Trophoblast cell (in vitro differentiated cells and primary cell): ENCODE measurements at regions not wholly inside any gene's neighbourhood (a gene's known extent, or its start where the extent isn't known, plus 50 kb on each side); places are given as distances from the start of the nearest gene placed in this dataset.
"Not testable (repeated sequence)": the region's sequence is repeated elsewhere in the genome, so short reads cannot be mapped to it uniquely, and the experiment has no call there.

Experiments
- DNase-seq, 2 donors: peaks; one replicate each; pipeline ENCODE4 v3.0.0-alpha.2; 2016
- H2AFZ ChIP-seq: 2 replicates; pipeline ENCODE4 v1.6.1; 2013; ENCODE audit warnings: low read length, moderate library complexity, mild to moderate bottlenecking; ENCODE audit not compliant: insufficient read depth, poor library complexity
- H2AK5ac ChIP-seq: 2 replicates; pipeline ENCODE4 v1.6.1; 2013; ENCODE audit warnings: mild to moderate bottlenecking, low read length
- H2BK120ac ChIP-seq: 2 replicates; pipeline ENCODE4 v1.6.1; 2013; ENCODE audit warnings: low read length, mild to moderate bottlenecking, moderate library complexity; ENCODE audit not compliant: insufficient read depth, poor library complexity
- H2BK12ac ChIP-seq: 2 replicates; pipeline ENCODE4 v1.6.1; 2013; ENCODE audit warnings: mild to moderate bottlenecking, low read length, moderate library complexity
- H2BK5ac ChIP-seq: 2 replicates; pipeline ENCODE4 v1.6.1; 2013; ENCODE audit warnings: low read length, low read depth, moderate library complexity, mild to moderate bottlenecking; ENCODE audit not compliant: poor library complexity
- H3K14ac ChIP-seq: 2 replicates; pipeline ENCODE4 v1.6.1; 2013; ENCODE audit warnings: mild to moderate bottlenecking, low read length
- H3K18ac ChIP-seq: 2 replicates; pipeline ENCODE4 v1.6.1; 2013; ENCODE audit warnings: mild to moderate bottlenecking, low read length
- H3K23ac ChIP-seq: 2 replicates; pipeline ENCODE4 v1.6.1; 2013; ENCODE audit warnings: low read length
- H3K27ac ChIP-seq: 2 replicates; pipeline ENCODE4 v1.5.1; 2013; ENCODE audit warnings: low read depth, mild to moderate bottlenecking, inconsistent platforms, low read length, moderate library complexity
- H3K27me3 ChIP-seq: 2 replicates; pipeline ENCODE4 v1.6.1; 2013; ENCODE audit warnings: inconsistent platforms, mild to moderate bottlenecking, low read length, moderate library complexity; ENCODE audit not compliant: insufficient read depth
- H3K36me3 ChIP-seq, 2 experiments: 1 replicate in 1 of 2; 2 replicates in 1 of 2; pipeline ENCODE4 v1.6.1; 2013; ENCODE audit warnings: low read length in 2 of 2, mild to moderate bottlenecking in 2 of 2, moderate library complexity in 1 of 2; ENCODE audit not compliant: insufficient read depth in 2 of 2, control insufficient read depth in 1 of 2
- H3K4ac ChIP-seq: 2 replicates; pipeline ENCODE4 v1.6.1; 2013; ENCODE audit warnings: low read depth, mild to moderate bottlenecking, low read length, moderate library complexity
- H3K4me1 ChIP-seq, 2 experiments: 1 replicate in 1 of 2; 2 replicates in 1 of 2; pipeline ENCODE4 v1.6.1; 2013; ENCODE audit warnings: low read length in 2 of 2, mild to moderate bottlenecking in 2 of 2, moderate library complexity in 1 of 2; ENCODE audit not compliant: insufficient read depth in 2 of 2, control insufficient read depth in 1 of 2
- H3K4me2 ChIP-seq: 2 replicates; pipeline ENCODE4 v1.6.1; 2013; ENCODE audit warnings: inconsistent platforms, mild to moderate bottlenecking, low read length, moderate library complexity
- H3K4me3 ChIP-seq: 2 replicates; pipeline ENCODE4 v1.5.1; 2013; ENCODE audit warnings: mild to moderate bottlenecking, low read depth, low read length, inconsistent platforms
- H3K79me1 ChIP-seq: one replicate; pipeline ENCODE4 v1.6.1; 2013; ENCODE audit warnings: low read length
- H3K79me2 ChIP-seq: 2 replicates; pipeline ENCODE4 v1.6.1; 2013; ENCODE audit warnings: low read length, mild to moderate bottlenecking; ENCODE audit not compliant: control insufficient read depth, insufficient read depth, poor library complexity
- H3K9ac ChIP-seq: 2 replicates; pipeline ENCODE4 v1.6.1; 2013; ENCODE audit warnings: mild to moderate bottlenecking, low read length
- H3K9me3 ChIP-seq: 2 replicates; pipeline ENCODE4 v1.6.1; 2013; ENCODE audit warnings: low read depth, mild to moderate bottlenecking, control low read depth, inconsistent platforms, low read length; ENCODE audit not compliant: insufficient read depth
- H4K12ac ChIP-seq: 2 replicates; pipeline ENCODE4 v1.6.1; 2013; ENCODE audit warnings: low read depth, mild to moderate bottlenecking, low read length, moderate library complexity
- H4K8ac ChIP-seq: 2 replicates; pipeline ENCODE4 v1.6.1; 2013; ENCODE audit warnings: low read depth, mild to moderate bottlenecking, low read length, moderate library complexity
- H4K91ac ChIP-seq: one replicate; pipeline ENCODE4 v1.6.1; 2013; ENCODE audit warnings: low read depth, mild to moderate bottlenecking, low read length, moderate library complexity
- WGBS: extraction: QIAGEN DNeasy Blood & Tissue Kit; methylation state at CpG from one replicate; pipeline ENCODE4 v1.1.7; 2013; ENCODE audit warnings: missing lambda C conversion rate; ENCODE audit not compliant: insufficient read length, insufficient coverage; ENCODE audit errors: extremely low coverage; 5-methylcytosine and 5-hydroxymethylcytosine counted together

DNA sequence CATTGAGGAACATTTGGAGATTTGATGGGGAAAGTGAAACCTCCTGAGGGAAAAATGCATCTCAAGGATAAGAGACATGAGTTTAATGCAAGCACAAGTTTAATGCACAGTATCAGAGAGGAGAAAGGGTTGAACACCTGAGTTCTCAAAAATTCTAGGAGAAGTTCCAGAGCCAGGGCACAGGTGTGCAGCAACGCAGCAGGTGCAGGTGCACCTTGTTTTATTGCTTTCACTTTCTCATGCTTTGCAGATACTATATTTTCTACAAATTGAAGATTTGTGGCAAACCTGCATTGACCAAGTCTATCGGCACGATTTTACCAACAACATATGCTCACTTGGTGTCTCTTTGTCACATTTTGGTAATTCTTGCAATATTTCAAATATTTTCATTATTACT is 267.6 kb upstream of the HNRNPA3 start:
- no peak overlapping the region for H2BK120ac ChIP-seq
- H3K79me1 ChIP-seq, result no peaks in the 10 kb centered on the region
- H3K18ac ChIP-seq, result no peak overlapping the region
- no peak overlapping the region for H4K12ac ChIP-seq
- no peaks in the 10 kb centered on the region for H3K9me3 ChIP-seq
- no peak overlapping the region for H2AFZ ChIP-seq
- no peak overlapping the region for H4K91ac ChIP-seq
- no peaks in the 10 kb centered on the region for H3K79me2 ChIP-seq
- H2BK12ac ChIP-seq, result no peak overlapping the region
- H3K4ac ChIP-seq, result no peak overlapping the region
- H3K27ac ChIP-seq, result no peak overlapping the region
- no peak for DNase-seq
- H3K23ac ChIP-seq, result no peak overlapping the region
- H4K8ac ChIP-seq, result no peak overlapping the region
- no peaks in the 10 kb centered on the region for H3K36me3 ChIP-seq
- H3K4me3 ChIP-seq, result no peak overlapping the region
- H3K4me1 ChIP-seq, result no peaks in the 10 kb centered on the region
- H2AK5ac ChIP-seq, result no peak overlapping the region
- no peak overlapping the region for H2BK5ac ChIP-seq
- H3K27me3 ChIP-seq, result no peaks in the 10 kb centered on the region
- H3K9ac ChIP-seq, result no peak overlapping the region
- no peak overlapping the region for H3K14ac ChIP-seq
- WGBS, result no CpG with 5 or more reads among the region's 3 CpGs
- H3K4me2 ChIP-seq, result no peak overlapping the region

DNA sequence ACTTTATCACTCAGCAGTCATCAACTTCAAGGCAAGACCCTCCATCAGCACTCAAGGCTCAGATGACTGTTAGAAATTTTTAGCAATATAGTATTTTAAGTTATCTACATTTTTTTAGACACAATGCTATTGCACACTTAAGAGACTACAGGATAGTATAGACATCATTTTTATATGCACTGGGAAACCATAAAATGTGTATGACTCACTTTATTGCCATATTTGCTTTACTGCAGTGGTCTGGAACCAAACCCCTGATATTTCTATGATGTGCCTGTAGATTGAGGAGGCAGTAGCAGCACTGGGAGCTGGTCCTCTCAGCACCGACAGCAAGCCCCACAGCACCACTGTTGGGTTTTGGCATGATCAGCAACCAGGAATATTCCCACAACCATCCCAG is 264.8 kb upstream of the HNRNPA3 start:
- no peak overlapping the region for H3K14ac ChIP-seq
- H4K91ac ChIP-seq, result no peak overlapping the region
- no peaks in the 10 kb centered on the region for H3K36me3 ChIP-seq
- H3K9ac ChIP-seq, result no peak overlapping the region
- no peak overlapping the region for H4K8ac ChIP-seq
- H3K4ac ChIP-seq, result no peak overlapping the region
- H3K9me3 ChIP-seq, result no peaks in the 10 kb centered on the region
- H2AFZ ChIP-seq, result no peak overlapping the region
- H4K12ac ChIP-seq, result no peak overlapping the region
- no peak overlapping the region for H2BK5ac ChIP-seq
- H3K23ac ChIP-seq, result no peak overlapping the region
- no peaks in the 10 kb centered on the region for H3K79me2 ChIP-seq
- no CpG with 5 or more reads among the region's 1 CpG for WGBS
- H3K4me2 ChIP-seq, result no peak overlapping the region
- H3K27me3 ChIP-seq, result no peaks in the 10 kb centered on the region
- H3K4me3 ChIP-seq, result no peak overlapping the region
- no peak overlapping the region for H2AK5ac ChIP-seq
- H2BK12ac ChIP-seq, result no peak overlapping the region
- no peak overlapping the region for H3K27ac ChIP-seq
- no peaks in the 10 kb centered on the region for H3K79me1 ChIP-seq
- no peak for DNase-seq
- H3K4me1 ChIP-seq, result no peaks in the 10 kb centered on the region
- H3K18ac ChIP-seq, result no peak overlapping the region
- no peak overlapping the region for H2BK120ac ChIP-seq

DNA sequence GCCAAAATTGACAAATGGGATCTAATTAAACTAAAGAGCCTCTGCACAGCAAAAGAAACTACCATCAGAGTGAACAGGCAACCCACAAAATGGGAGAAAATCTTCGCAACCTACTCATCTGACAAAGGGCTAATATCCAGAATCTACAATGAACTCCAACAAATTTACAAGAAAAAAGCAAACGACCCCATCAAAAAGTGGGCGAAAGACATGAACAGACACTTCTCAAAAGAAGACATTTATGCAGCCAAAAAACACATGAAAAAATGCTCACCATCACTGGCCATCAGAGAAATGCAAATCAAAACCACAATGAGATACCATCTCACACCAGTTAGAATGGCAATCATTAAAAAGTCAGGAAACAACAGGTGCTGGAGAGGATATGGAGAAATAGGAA is 261.4 kb upstream of the HNRNPA3 start:
- not testable (repeated sequence) for H4K12ac ChIP-seq, DNase-seq, H2AK5ac ChIP-seq, H3K9ac ChIP-seq, H3K14ac ChIP-seq, H4K8ac ChIP-seq, H3K36me3 ChIP-seq, H4K91ac ChIP-seq, H3K23ac ChIP-seq, H2BK5ac ChIP-seq, H2BK120ac ChIP-seq, H3K4me2 ChIP-seq, H3K4me1 ChIP-seq, H3K9me3 ChIP-seq, H2AFZ ChIP-seq, H3K27ac ChIP-seq, H3K27me3 ChIP-seq, H3K18ac ChIP-seq, H2BK12ac ChIP-seq, H3K79me1 ChIP-seq, H3K4ac ChIP-seq, H3K79me2 ChIP-seq, H3K4me3 ChIP-seq
- no CpG with 5 or more reads among the region's 3 CpGs for WGBS

DNA sequence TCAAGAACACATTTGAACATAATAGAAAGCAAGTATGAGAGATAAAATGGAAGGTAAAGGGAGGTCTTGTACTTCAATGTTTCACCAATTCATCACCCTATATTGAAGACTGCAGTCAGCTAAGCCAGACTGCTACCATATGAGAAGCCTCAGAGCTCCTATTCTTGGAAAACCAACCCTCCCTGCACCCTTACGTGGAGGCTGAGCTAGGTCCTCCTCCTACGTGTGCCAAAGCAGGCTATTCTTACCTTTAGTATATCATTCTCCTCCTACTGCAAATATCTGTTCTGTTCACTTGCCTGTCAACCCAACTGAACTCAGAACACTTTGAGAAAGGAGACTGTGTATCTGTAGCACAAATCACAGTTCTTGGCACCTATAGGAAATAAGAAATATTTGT is 255.8 kb upstream of the HNRNPA3 start:
- no peak overlapping the region for H4K8ac ChIP-seq
- H3K4me1 ChIP-seq, result no peaks in the 10 kb centered on the region
- H3K27me3 ChIP-seq, result no peaks in the 10 kb centered on the region
- H3K4ac ChIP-seq, result no peak overlapping the region
- H4K12ac ChIP-seq, result no peak overlapping the region
- H3K4me2 ChIP-seq, result no peak overlapping the region
- no peak overlapping the region for H3K27ac ChIP-seq
- H3K9ac ChIP-seq, result no peak overlapping the region
- H3K36me3 ChIP-seq, result no peaks in the 10 kb centered on the region
- H3K4me3 ChIP-seq, result no peak overlapping the region
- H3K23ac ChIP-seq, result no peak overlapping the region
- H4K91ac ChIP-seq, result no peak overlapping the region
- H2BK5ac ChIP-seq, result no peak overlapping the region
- H2BK120ac ChIP-seq, result no peak overlapping the region
- H2BK12ac ChIP-seq, result no peak overlapping the region
- no peak overlapping the region for H3K18ac ChIP-seq
- no peak overlapping the region for H3K14ac ChIP-seq
- no peak for DNase-seq
- H3K79me2 ChIP-seq, result no peaks in the 10 kb centered on the region
- H3K9me3 ChIP-seq, result no peaks in the 10 kb centered on the region
- no peak overlapping the region for H2AFZ ChIP-seq
- no peak overlapping the region for H2AK5ac ChIP-seq
- H3K79me1 ChIP-seq, result no peaks in the 10 kb centered on the region
- no CpG with 5 or more reads among the region's 2 CpGs for WGBS
